ENCODE measurements at regions not wholly inside any gene's neighbourhood (a gene's known extent, or its start where the extent isn't known, plus 50 kb on each side); places are given as distances from the start of the nearest gene placed in this dataset.

- no peak for TF ChIP-seq SP2 (IDR thresholded peaks at IDR 0.05; ENCODE audit: low read length)
- no peak for TF ChIP-seq HDAC2 (IDR thresholded peaks at IDR 0.05; ENCODE audit: borderline replicate concordance in 1 of 2, low read depth in 2 of 2, low read length in 2 of 2)
- no peak for TF ChIP-seq JUN (IDR thresholded peaks at IDR 0.05; ENCODE audit: low read depth, low read length)
- no peak for TF ChIP-seq POLR2A (IDR thresholded peaks at IDR 0.05; ENCODE audit: control extremely low read depth in 1 of 2, low read depth in 2 of 2, low read length in 2 of 2)
- TF ChIP-seq, protein P1, sequence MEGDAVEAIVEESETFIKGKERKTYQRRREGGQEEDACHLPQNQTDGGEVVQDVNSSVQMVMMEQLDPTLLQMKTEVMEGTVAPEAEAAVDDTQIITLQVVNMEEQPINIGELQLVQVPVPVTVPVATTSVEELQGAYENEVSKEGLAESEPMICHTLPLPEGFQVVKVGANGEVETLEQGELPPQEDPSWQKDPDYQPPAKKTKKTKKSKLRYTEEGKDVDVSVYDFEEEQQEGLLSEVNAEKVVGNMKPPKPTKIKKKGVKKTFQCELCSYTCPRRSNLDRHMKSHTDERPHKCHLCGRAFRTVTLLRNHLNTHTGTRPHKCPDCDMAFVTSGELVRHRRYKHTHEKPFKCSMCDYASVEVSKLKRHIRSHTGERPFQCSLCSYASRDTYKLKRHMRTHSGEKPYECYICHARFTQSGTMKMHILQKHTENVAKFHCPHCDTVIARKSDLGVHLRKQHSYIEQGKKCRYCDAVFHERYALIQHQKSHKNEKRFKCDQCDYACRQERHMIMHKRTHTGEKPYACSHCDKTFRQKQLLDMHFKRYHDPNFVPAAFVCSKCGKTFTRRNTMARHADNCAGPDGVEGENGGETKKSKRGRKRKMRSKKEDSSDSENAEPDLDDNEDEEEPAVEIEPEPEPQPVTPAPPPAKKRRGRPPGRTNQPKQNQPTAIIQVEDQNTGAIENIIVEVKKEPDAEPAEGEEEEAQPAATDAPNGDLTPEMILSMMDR (IDR thresholded peaks at IDR 0.05; ENCODE audit: control extremely low read depth in 1 of 3, insufficient read depth in 1 of 3, low read depth in 1 of 3, low read length in 3 of 3): peak; percentile 18 to 46 (median 33)
- TF ChIP-seq, protein P2, sequence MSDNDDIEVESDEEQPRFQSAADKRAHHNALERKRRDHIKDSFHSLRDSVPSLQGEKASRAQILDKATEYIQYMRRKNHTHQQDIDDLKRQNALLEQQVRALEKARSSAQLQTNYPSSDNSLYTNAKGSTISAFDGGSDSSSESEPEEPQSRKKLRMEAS (IDR thresholded peaks at IDR 0.05): no peak
- TF ChIP-seq CREB1 (IDR thresholded peaks at IDR 0.05): no peak
- TF ChIP-seq SRF (IDR thresholded peaks at IDR 0.05; ENCODE audit: low read depth, low read length): no peak
- no peak for TF ChIP-seq POLR2AphosphoS5 (IDR thresholded peaks at IDR 0.05; ENCODE audit: low read depth, low read length)
- no peak for TF ChIP-seq CBX5 (IDR thresholded peaks at IDR 0.05; ENCODE audit: low read depth, low read length)
- TF ChIP-seq ZNF274 (IDR thresholded peaks at IDR 0.05; ENCODE audit: borderline replicate concordance, extremely low read depth, low read length): no peak
- TF ChIP-seq CEBPB (IDR thresholded peaks at IDR 0.05; ENCODE audit: low read depth, low read length): no peak
- no peak for TF ChIP-seq TAF7 (optimal IDR thresholded peaks at IDR 0.05; ENCODE audit: borderline replicate concordance, low read depth, low read length)
- TF ChIP-seq, protein P3, sequence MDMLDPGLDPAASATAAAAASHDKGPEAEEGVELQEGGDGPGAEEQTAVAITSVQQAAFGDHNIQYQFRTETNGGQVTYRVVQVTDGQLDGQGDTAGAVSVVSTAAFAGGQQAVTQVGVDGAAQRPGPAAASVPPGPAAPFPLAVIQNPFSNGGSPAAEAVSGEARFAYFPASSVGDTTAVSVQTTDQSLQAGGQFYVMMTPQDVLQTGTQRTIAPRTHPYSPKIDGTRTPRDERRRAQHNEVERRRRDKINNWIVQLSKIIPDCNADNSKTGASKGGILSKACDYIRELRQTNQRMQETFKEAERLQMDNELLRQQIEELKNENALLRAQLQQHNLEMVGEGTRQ (IDR thresholded peaks at IDR 0.05; ENCODE audit: low read length): no peak
These were observed 62.5 kb upstream of the TMEM132D start for GRCh38 chr12:129966146-129966995.

All from H1 (cell line).